Lung (tissue), 11 donors: ENCODE measurements at regions not wholly inside any gene's neighbourhood (a gene's known extent, or its start where the extent isn't known, plus 50 kb on each side); places are given as distances from the start of the nearest gene placed in this dataset.
"Not testable (repeated sequence)": the region's sequence is repeated elsewhere in the genome, so short reads cannot be mapped to it uniquely, and the experiment has no call there.

Source experiments
- ATAC-seq: fragments of 200-7000 bp; cut with Tn5 transposase; one replicate; pipeline ENCODE4 v1.9.1; 2020; ENCODE audit warnings: moderate number of reproducible peaks; ENCODE audit not compliant: insufficient read depth, low FRiP score
- DNase-seq, 3 donors: peaks; one replicate each; pipeline ENCODE4 v3.0.0-alpha.2; 2013 to 2017
- H3K27ac ChIP-seq, 2 donors: one replicate each; pipeline ENCODE4 v1.5.1; 2013; ENCODE audit warnings: mild to moderate bottlenecking in 2 of 2, moderate library complexity in 2 of 2, control low read depth in 1 of 2, inconsistent platforms in 1 of 2, low read depth in 1 of 2, low read length in 1 of 2
- H3K27me3 ChIP-seq, 3 donors: one replicate each; pipeline ENCODE4 v1.5.1; 2013; ENCODE audit warnings: low read length in 2 of 3; ENCODE audit not compliant: control insufficient read depth in 3 of 3, insufficient read depth in 3 of 3
- H3K36me3 ChIP-seq, 4 donors: one replicate each; pipeline ENCODE4 v1.5.1; 2013; ENCODE audit warnings: low read length in 4 of 4, mild to moderate bottlenecking in 1 of 4, moderate library complexity in 1 of 4; ENCODE audit not compliant: control insufficient read depth in 4 of 4, insufficient read depth in 4 of 4
- H3K4me1 ChIP-seq, 5 donors: one replicate each; pipeline ENCODE4 v1.5.1; 2013; ENCODE audit warnings: low read length in 5 of 5, mild to moderate bottlenecking in 2 of 5, moderate library complexity in 1 of 5; ENCODE audit not compliant: control insufficient read depth in 5 of 5, insufficient read depth in 5 of 5
- H3K4me3 ChIP-seq: one replicate; pipeline ENCODE4 v1.5.1; 2013; ENCODE audit warnings: mild to moderate bottlenecking, control low read depth, moderate library complexity
- H3K9ac ChIP-seq, 2 donors: one replicate each; pipeline ENCODE4 v1.5.1; 2013; ENCODE audit warnings: low read length in 2 of 2, control low read depth in 1 of 2; ENCODE audit not compliant: insufficient read depth in 1 of 2
- H3K9me3 ChIP-seq, 4 donors: one replicate each; pipeline ENCODE4 v1.5.1; 2013; ENCODE audit warnings: low read length in 3 of 4, mild to moderate bottlenecking in 1 of 4, moderate library complexity in 1 of 4; ENCODE audit not compliant: control insufficient read depth in 4 of 4, insufficient read depth in 3 of 4
- WGBS, 2 donors: extraction: QIAGEN DNeasy Blood & Tissue Kit; methylation state at CpG; one replicate each; pipeline ENCODE4 v1.1.7; 2013; 5-methylcytosine and 5-hydroxymethylcytosine counted together
- TF ChIP-seq, protein P1 (sequence below): IDR thresholded peaks from 2 replicates; pipeline ENCODE4 v1.5.1; 2012; ENCODE audit warnings: mild to moderate bottlenecking; ENCODE audit errors: control extremely low read depth, extremely low read depth
- donor health status: control.
- donor health status: control.
- donor health status: Bipolar disorder and iron deficiency.
- donor health status: healthy.
- donor health status: DM: yes; HTN: yes; CAD: no.

- peaks cover 0 to 11% (median 1%) of the 10 kb centered on the region in 5 donors for H3K4me1 ChIP-seq
- not testable (repeated sequence) for H3K9me3 ChIP-seq, H3K27ac ChIP-seq, H3K9ac ChIP-seq, H3K27me3 ChIP-seq, H3K4me3 ChIP-seq, H3K36me3 ChIP-seq, ATAC-seq, DNase-seq
- 82 to 85% methylated on average over 4 of the region's 4 CpGs for WGBS, 2 donors
Observed at GRCh38 chr2:215889240-215889969, 123.9 kb downstream of the MREG start.

DNA sequence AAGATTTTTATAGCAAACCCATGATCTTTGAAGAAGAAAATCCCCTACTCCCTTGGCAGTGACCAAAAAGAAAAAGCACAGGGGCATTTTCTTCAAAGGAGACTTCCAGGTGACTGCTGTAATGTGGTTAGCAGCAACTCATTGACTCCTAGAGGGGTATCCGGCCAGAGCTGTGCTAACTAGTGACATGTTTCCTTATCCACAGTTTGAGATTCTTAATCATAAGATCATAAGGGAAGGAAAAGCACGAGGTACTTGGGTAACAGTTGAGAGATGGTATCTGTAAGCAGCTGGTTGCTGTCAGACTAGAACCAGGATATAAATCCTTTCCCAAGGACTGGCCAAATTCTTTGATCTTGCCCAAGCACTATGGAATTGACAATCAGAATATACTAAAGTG lies 124.7 kb downstream of the MREG start:
- Histone ChIP-seq H3K4me3 (no peak overlapping the region), H3K9ac (no peak overlapping the region), H3K27me3 (no peaks in the 10 kb centered on the region), H3K36me3 (no peaks in the 10 kb centered on the region), H3K9me3 (peaks cover 0 to 2% (median 0%) of the 10 kb centered on the region in 4 donors), H3K4me1 (peaks cover 0 to 18% (median 8%) of the 10 kb centered on the region in 5 donors), H3K27ac (no peak overlapping the region)
- WGBS, 2 donors = 14 to 16% methylated on average over 2 of the region's 2 CpGs
- TF ChIP-seq, protein P1, sequence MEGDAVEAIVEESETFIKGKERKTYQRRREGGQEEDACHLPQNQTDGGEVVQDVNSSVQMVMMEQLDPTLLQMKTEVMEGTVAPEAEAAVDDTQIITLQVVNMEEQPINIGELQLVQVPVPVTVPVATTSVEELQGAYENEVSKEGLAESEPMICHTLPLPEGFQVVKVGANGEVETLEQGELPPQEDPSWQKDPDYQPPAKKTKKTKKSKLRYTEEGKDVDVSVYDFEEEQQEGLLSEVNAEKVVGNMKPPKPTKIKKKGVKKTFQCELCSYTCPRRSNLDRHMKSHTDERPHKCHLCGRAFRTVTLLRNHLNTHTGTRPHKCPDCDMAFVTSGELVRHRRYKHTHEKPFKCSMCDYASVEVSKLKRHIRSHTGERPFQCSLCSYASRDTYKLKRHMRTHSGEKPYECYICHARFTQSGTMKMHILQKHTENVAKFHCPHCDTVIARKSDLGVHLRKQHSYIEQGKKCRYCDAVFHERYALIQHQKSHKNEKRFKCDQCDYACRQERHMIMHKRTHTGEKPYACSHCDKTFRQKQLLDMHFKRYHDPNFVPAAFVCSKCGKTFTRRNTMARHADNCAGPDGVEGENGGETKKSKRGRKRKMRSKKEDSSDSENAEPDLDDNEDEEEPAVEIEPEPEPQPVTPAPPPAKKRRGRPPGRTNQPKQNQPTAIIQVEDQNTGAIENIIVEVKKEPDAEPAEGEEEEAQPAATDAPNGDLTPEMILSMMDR = no peak
- DNase-seq = no peak
- ATAC-seq = no peak

DNA sequence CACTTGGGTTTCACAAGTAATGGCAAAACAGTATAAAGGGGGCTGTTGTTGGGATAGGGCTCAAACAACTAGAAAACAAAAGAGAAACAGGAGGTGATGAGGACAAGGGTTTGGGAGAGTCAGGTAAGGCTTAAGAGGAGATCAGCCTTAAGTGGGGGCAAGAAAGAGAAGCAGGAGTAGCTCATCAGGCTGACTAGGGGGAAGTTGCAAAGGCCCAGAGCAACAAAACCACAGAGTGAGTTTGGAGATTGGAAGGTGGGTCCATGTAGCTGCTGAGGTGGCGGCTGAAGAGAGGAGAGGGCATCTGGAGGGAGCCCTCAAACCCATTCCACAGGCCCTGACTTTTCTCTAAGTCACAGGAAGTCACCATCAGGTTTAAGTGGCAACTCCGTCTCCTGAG lies 126.0 kb downstream of the MREG start:
- ATAC-seq (no peak), DNase-seq (no peak)
- H3K4me1 ChIP-seq = peaks cover 0 to 18% (median 9%) of the 10 kb centered on the region in 5 donors
- TF ChIP-seq, protein P1 = no peak
- H3K36me3 ChIP-seq = no peaks in the 10 kb centered on the region
- H3K27ac ChIP-seq = no peak overlapping the region
- H3K9ac ChIP-seq = no peak overlapping the region
- 56 to 64% methylated on average over 2 of the region's 2 CpGs for WGBS, 2 donors
- H3K4me3 ChIP-seq = no peak overlapping the region
- no peaks in the 10 kb centered on the region for H3K27me3 ChIP-seq
- peaks cover 0 to 2% (median 0%) of the 10 kb centered on the region in 4 donors for H3K9me3 ChIP-seq

DNA sequence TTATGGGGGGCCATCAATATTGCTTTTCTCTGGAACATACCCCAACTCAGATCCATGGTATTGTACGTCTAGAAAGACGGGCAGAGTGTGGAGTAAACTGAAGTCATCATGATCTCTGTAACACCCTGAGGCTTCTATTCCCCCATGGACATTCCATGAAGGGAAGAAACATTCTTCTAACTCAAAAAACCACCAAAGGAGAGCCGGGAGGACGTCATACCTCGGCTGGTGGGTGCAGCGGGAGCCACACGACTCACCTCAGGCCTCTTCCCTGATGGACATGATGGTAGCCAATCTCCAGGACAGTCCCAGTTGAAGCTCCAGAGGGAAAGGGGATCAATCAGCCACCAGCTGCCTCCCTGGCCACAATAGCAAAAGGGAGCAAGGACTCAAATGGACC lies 127.3 kb downstream of the MREG start:
- no peak for DNase-seq
- no peaks in the 10 kb centered on the region for H3K36me3 ChIP-seq
- H3K4me3 ChIP-seq = no peak overlapping the region
- no peaks in the 10 kb centered on the region for H3K27me3 ChIP-seq
- no peak overlapping the region for H3K27ac ChIP-seq
- peaks cover 0 to 2% (median 0%) of the 10 kb centered on the region in 4 donors for H3K9me3 ChIP-seq
- WGBS, 2 donors = 96 to 99% methylated on average over 7 of the region's 7 CpGs
- TF ChIP-seq, protein P1 = no peak
- peaks cover 0 to 20% (median 9%) of the 10 kb centered on the region in 5 donors for H3K4me1 ChIP-seq
- no peak for ATAC-seq
- H3K9ac ChIP-seq = no peak overlapping the region
